Suppressor macrophage treated with lipopolysaccharide for 4 hours (primary cell): ENCODE measurements at regions not wholly inside any gene's neighbourhood (a gene's known extent, or its start where the extent isn't known, plus 50 kb on each side); places are given as distances from the start of the nearest gene placed in this dataset.
A peak's percentile ranks its signal among the peaks of the same experiment; 100 is the strongest.
"Not testable (repeated sequence)": the region's sequence is repeated elsewhere in the genome, so short reads cannot be mapped to it uniquely, and the experiment has no call there.

ENCODE experiments used
- DNase-seq: peaks from one replicate; pipeline ENCODE4 v3.0.0-alpha.2; 2020

- DNase-seq: no peak
These were observed 213.4 kb downstream of the PPP1R3A start for GRCh38 chr7:113705439-113705838.

GRCh38 chr7:113698556-113699220, 220.1 kb downstream of the PPP1R3A start:
- peak; percentile 20 for DNase-seq

- no peak for DNase-seq
These were observed 224.7 kb downstream of the PPP1R3A start for GRCh38 chr7:113694149-113694548.

GRCh38 chr7:113684165-113684564, 234.6 kb downstream of the PPP1R3A start:
- DNase-seq: no peak

GRCh38 chr7:113677811-113678210, 241.0 kb downstream of the PPP1R3A start:
- DNase-seq: no peak

- peak; percentile 26 for DNase-seq
These were observed 253.9 kb downstream of the PPP1R3A start for GRCh38 chr7:113664867-113665266.

- no peak for DNase-seq
These were observed 259.4 kb downstream of the PPP1R3A start for GRCh38 chr7:113659416-113659815.

- no peak for DNase-seq
These were observed 261.2 kb downstream of the PPP1R3A start for GRCh38 chr7:113657603-113658002.

- DNase-seq: no peak
These were observed 266.3 kb downstream of the PPP1R3A start for GRCh38 chr7:113652501-113652900.

- no peak for DNase-seq
These were observed 269.3 kb downstream of the PPP1R3A start for GRCh38 chr7:113649556-113649955.

GRCh38 chr7:113639221-113639620, 279.6 kb downstream of the PPP1R3A start:
- no peak for DNase-seq

- no peak for DNase-seq
These were observed 281.9 kb downstream of the PPP1R3A start for GRCh38 chr7:113636727-113637421.

- no peak for DNase-seq
These were observed 283.3 kb downstream of the PPP1R3A start for GRCh38 chr7:113635492-113635891.

- DNase-seq: no peak
These were observed 285.7 kb downstream of the PPP1R3A start for GRCh38 chr7:113633073-113633472.

GRCh38 chr7:113628948-113629847, 289.6 kb downstream of the PPP1R3A start:
- DNase-seq: no peak

- no peak for DNase-seq
These were observed 293.2 kb downstream of the PPP1R3A start for GRCh38 chr7:113625494-113626102.

GRCh38 chr7:113622796-113623195, 296.0 kb downstream of the PPP1R3A start:
- no peak for DNase-seq

- DNase-seq: no peak
These were observed 308.2 kb downstream of the PPP1R3A start for GRCh38 chr7:113610572-113610971.

- no peak for DNase-seq
These were observed 310.0 kb downstream of the PPP1R3A start for GRCh38 chr7:113608782-113609181.

GRCh38 chr7:113606325-113606724, 312.5 kb downstream of the PPP1R3A start:
- no peak for DNase-seq

GRCh38 chr7:113600428-113600827, 318.4 kb downstream of the PPP1R3A start:
- DNase-seq: not testable (repeated sequence)

- not testable (repeated sequence) for DNase-seq
These were observed 325.4 kb downstream of the PPP1R3A start for GRCh38 chr7:113593455-113593854.

- DNase-seq: not testable (repeated sequence)
These were observed 325.9 kb downstream of the PPP1R3A start for GRCh38 chr7:113592924-113593323.
